NCI-H128 (cell line): ENCODE measurements at regions not wholly inside any gene's neighbourhood (a gene's known extent, or its start where the extent isn't known, plus 50 kb on each side); places are given as distances from the start of the nearest gene placed in this dataset.
"Not testable (repeated sequence)": the region's sequence is repeated elsewhere in the genome, so short reads cannot be mapped to it uniquely, and the experiment has no call there.

Source experiments
- DNase-seq: peaks from one replicate; lab custom pipeline; 2025; ENCODE audit not compliant: unreplicated experiment; lab: John Stamatoyannopoulos, UW

- DNase-seq, result no peak
Observed at GRCh38 chr13:65532231-65532630, 1697.9 kb downstream of the PCDH9 start.

GRCh38 chr13:65530688-65531087 lies 1699.4 kb downstream of the PCDH9 start:
- DNase-seq, result no peak

- no peak for DNase-seq
Observed at GRCh38 chr13:65529541-65529940, 1700.6 kb downstream of the PCDH9 start.

GRCh38 chr13:65508745-65509144 lies 1721.4 kb downstream of the PCDH9 start:
- no peak for DNase-seq

GRCh38 chr13:65508338-65508737 lies 1721.8 kb downstream of the PCDH9 start:
- no peak for DNase-seq

GRCh38 chr13:65505941-65506340 lies 1724.2 kb downstream of the PCDH9 start:
- DNase-seq, result no peak

GRCh38 chr13:65504213-65504612 lies 1725.9 kb downstream of the PCDH9 start:
- DNase-seq, result no peak

GRCh38 chr13:65500481-65500880 lies 1729.7 kb downstream of the PCDH9 start:
- DNase-seq, result no peak

- no peak for DNase-seq
Observed at GRCh38 chr13:65499256-65499655, 1730.9 kb downstream of the PCDH9 start.

GRCh38 chr13:65497265-65497664 lies 1732.9 kb downstream of the PCDH9 start:
- no peak for DNase-seq

GRCh38 chr13:65490725-65491124 lies 1739.4 kb downstream of the PCDH9 start:
- not testable (repeated sequence) for DNase-seq

- no peak for DNase-seq
Observed at GRCh38 chr13:65488606-65489005, 1741.5 kb downstream of the PCDH9 start.

GRCh38 chr13:65479692-65480091 lies 1750.4 kb downstream of the PCDH9 start:
- DNase-seq, result no peak

- no peak for DNase-seq
Observed at GRCh38 chr13:65473196-65473595, 1756.9 kb downstream of the PCDH9 start.

- no peak for DNase-seq
Observed at GRCh38 chr13:65472336-65472735, 1757.8 kb downstream of the PCDH9 start.

- DNase-seq, result no peak
Observed at GRCh38 chr13:65470781-65471180, 1759.4 kb downstream of the PCDH9 start.

GRCh38 chr13:65468628-65469027 lies 1761.5 kb downstream of the PCDH9 start:
- DNase-seq, result no peak

GRCh38 chr13:65461590-65461989 lies 1768.5 kb downstream of the PCDH9 start:
- DNase-seq, result no peak

GRCh38 chr13:65460136-65460535 lies 1770.0 kb downstream of the PCDH9 start:
- DNase-seq, result no peak

GRCh38 chr13:65456150-65456912 lies 1773.8 kb downstream of the PCDH9 start:
- DNase-seq, result no peak

GRCh38 chr13:65454403-65454802 lies 1775.7 kb downstream of the PCDH9 start:
- DNase-seq, result no peak

- no peak for DNase-seq
Observed at GRCh38 chr13:65453982-65454381, 1776.2 kb downstream of the PCDH9 start.

GRCh38 chr13:65445340-65445739 lies 1784.8 kb downstream of the PCDH9 start:
- no peak for DNase-seq
